Cardiac muscle cell (in vitro differentiated cells and primary cell): ENCODE measurements at regions not wholly inside any gene's neighbourhood (a gene's known extent, or its start where the extent isn't known, plus 50 kb on each side); places are given as distances from the start of the nearest gene placed in this dataset.

Experiments
- DNase-seq, 2 donors: peaks; one replicate each; pipeline versions ENCODE4 v3.0.0 to v3.0.0-alpha.2; 2010 to 2017; ENCODE audit warnings: low read depth in 1 of 2, low spot score in 1 of 2
- H3K27ac ChIP-seq: fragments of 200-600 bp; sonication (generic); 2 replicates; pipeline ENCODE4 v1.5.1; 2016
- H3K27me3 ChIP-seq: fragments of 200-600 bp; sonication (generic); 2 replicates; pipeline ENCODE4 v1.6.0; 2016; ENCODE audit warnings: control low read depth
- H3K36me3 ChIP-seq: fragments of 200-600 bp; sonication (generic); 2 replicates; pipeline ENCODE4 v1.5.1; 2016; ENCODE audit warnings: control low read depth
- H3K4me1 ChIP-seq: fragments of 200-600 bp; sonication (generic); 2 replicates; pipeline ENCODE4 v1.8.1; 2017; ENCODE audit warnings: low read depth, mild to moderate bottlenecking, mixed run types
- H3K4me3 ChIP-seq: fragments of 200-600 bp; sonication (generic); 2 replicates; pipeline ENCODE4 v1.5.1; 2016; ENCODE audit warnings: mild to moderate bottlenecking
- H3K9me3 ChIP-seq: fragments of 200-600 bp; sonication (generic); 2 replicates; pipeline ENCODE4 v1.5.1; 2017; ENCODE audit warnings: low read depth, mild to moderate bottlenecking, control low read depth
- TF ChIP-seq, protein P1 (sequence below): IDR thresholded peaks from 2 replicates; pipeline ENCODE4 v1.5.1; 2012; ENCODE audit warnings: low read depth, mild to moderate bottlenecking, low read length

DNA sequence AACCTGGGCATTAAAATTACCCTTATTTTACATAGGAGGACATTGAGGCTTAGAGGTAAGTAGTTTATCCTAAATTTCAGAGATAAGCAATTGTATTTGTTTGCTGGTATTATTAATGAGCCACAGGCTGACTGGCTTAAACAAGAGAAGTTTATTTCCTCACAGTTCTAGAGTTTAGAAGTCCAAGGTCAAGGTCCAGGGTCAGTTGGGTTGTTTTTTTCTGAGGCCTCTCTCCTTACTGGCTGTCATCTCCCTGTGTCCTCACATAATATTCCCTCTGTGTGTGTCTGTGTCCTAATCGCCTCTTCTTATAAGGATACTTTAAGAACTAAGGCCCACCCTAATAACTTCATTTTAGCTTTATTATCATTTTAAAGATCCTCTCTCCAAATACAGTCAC is 294.9 kb upstream of the ATP5MC3 start:
- no peak for DNase-seq
- no peaks in the 10 kb centered on the region for H3K9me3 ChIP-seq
- H3K4me1 ChIP-seq: no peaks in the 10 kb centered on the region
- H3K27me3 ChIP-seq: no peaks in the 10 kb centered on the region
- no peak overlapping the region for H3K4me3 ChIP-seq
- no peaks in the 10 kb centered on the region for H3K36me3 ChIP-seq
- TF ChIP-seq, protein P1, sequence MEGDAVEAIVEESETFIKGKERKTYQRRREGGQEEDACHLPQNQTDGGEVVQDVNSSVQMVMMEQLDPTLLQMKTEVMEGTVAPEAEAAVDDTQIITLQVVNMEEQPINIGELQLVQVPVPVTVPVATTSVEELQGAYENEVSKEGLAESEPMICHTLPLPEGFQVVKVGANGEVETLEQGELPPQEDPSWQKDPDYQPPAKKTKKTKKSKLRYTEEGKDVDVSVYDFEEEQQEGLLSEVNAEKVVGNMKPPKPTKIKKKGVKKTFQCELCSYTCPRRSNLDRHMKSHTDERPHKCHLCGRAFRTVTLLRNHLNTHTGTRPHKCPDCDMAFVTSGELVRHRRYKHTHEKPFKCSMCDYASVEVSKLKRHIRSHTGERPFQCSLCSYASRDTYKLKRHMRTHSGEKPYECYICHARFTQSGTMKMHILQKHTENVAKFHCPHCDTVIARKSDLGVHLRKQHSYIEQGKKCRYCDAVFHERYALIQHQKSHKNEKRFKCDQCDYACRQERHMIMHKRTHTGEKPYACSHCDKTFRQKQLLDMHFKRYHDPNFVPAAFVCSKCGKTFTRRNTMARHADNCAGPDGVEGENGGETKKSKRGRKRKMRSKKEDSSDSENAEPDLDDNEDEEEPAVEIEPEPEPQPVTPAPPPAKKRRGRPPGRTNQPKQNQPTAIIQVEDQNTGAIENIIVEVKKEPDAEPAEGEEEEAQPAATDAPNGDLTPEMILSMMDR: no peak
- no peak overlapping the region for H3K27ac ChIP-seq

GRCh38 chr2:175475130-175475529 is 293.6 kb upstream of the ATP5MC3 start:
- Histone ChIP-seq H3K4me1 (no peaks in the 10 kb centered on the region), H3K27ac (no peak overlapping the region), H3K27me3 (no peaks in the 10 kb centered on the region), H3K36me3 (no peaks in the 10 kb centered on the region), H3K9me3 (no peaks in the 10 kb centered on the region), H3K4me3 (no peak overlapping the region)
- DNase-seq: no peak
- TF ChIP-seq, protein P1: no peak

DNA sequence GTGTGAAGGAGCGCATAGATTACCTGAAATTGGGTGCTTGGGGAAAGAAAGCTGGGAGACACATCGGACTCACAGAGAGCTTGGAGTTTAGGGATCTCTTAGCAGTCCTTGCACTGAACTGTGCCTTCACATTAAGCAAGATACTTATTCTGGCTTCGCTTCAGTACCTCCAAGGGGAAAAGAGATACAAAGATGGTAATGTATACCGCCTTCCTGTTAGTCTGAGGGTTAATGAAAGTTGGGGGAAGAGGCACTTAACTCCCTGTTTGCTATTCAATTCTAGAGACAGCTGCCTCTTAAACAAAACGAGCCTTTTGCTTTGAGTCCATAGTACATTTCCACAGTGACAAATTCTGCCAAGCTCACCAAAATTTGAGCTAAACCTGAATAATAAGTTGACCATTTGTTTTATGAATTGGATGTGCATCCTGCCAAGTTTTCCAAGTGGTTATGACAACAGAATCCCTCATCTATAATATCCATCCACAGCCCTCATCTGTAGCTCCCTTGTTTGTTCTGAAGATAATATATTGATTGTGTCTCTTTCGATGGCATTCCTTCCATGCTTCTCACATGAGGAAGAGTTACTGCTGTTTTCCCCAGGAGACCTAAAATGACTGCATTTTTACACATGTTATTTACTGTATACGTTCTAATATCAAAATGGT is 287.1 kb upstream of the ATP5MC3 start:
- no peaks in the 10 kb centered on the region for H3K9me3 ChIP-seq
- no peak overlapping the region for H3K27ac ChIP-seq
- no peaks in the 10 kb centered on the region for H3K36me3 ChIP-seq
- no peak overlapping the region for H3K4me3 ChIP-seq
- peaks cover 3% of the 10 kb centered on the region for H3K4me1 ChIP-seq
- TF ChIP-seq, protein P1: no peak
- DNase-seq: no peak
- no peaks in the 10 kb centered on the region for H3K27me3 ChIP-seq

GRCh38 chr2:175465101-175465500 is 283.6 kb upstream of the ATP5MC3 start:
- H3K27me3 ChIP-seq: no peaks in the 10 kb centered on the region
- H3K4me3 ChIP-seq: no peak overlapping the region
- peaks cover 3% of the 10 kb centered on the region for H3K4me1 ChIP-seq
- DNase-seq: no peak
- H3K9me3 ChIP-seq: no peaks in the 10 kb centered on the region
- TF ChIP-seq, protein P1: no peak
- no peaks in the 10 kb centered on the region for H3K36me3 ChIP-seq
- no peak overlapping the region for H3K27ac ChIP-seq

- Histone ChIP-seq H3K27me3 (no peaks in the 10 kb centered on the region), H3K4me1 (no peaks in the 10 kb centered on the region), H3K4me3 (no peak overlapping the region), H3K27ac (no peak overlapping the region), H3K9me3 (no peaks in the 10 kb centered on the region), H3K36me3 (no peaks in the 10 kb centered on the region)
- TF ChIP-seq, protein P1: no peak
- DNase-seq: no peak
Observed at GRCh38 chr2:175464311-175464670, 282.8 kb upstream of the ATP5MC3 start.
